ENCODE measurements at regions not wholly inside any gene's neighbourhood (a gene's known extent, or its start where the extent isn't known, plus 50 kb on each side); places are given as distances from the start of the nearest gene placed in this dataset.

DNA sequence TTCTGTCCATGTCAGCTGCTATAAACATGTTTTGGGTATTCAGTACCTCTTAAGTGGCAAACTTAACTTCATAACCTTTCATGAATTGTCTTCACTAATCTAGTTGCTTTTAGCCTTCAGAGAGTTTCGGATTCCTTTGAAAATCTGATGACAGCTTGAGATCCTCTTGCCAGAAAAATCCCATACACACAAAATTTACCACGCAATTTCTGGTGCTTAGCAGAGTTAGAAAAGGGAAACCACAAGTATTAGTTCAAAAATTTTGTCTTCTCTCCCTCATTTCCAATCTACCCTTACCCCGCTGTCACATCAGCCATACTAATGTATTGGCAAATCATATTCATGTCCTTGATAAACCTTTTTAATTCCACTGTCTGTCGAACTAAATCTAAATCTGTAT lies 72.7 kb upstream of the TMEM106B start:
- Histone ChIP-seq H3K4me3 (ENCODE audit: low read length in 2 of 2) (no peak overlapping the region), H3K9me3 (ENCODE audit: control insufficient read depth in 2 of 2, low read length in 2 of 2) (no peaks in the 10 kb centered on the region), H3K4me1 (ENCODE audit: control insufficient read depth, insufficient read depth, low read length) (no peaks in the 10 kb centered on the region), H3K27me3 (ENCODE audit: control insufficient read depth in 1 of 2, insufficient read depth in 2 of 2, low read length in 2 of 2) (no peaks in the 10 kb centered on the region), H3K9ac (ENCODE audit: low read length in 2 of 2) (no peak overlapping the region), H3K27ac (ENCODE audit: low read length) (no peak overlapping the region), H3K36me3 (ENCODE audit: control insufficient read depth in 2 of 2, insufficient read depth in 2 of 2, low read length in 2 of 2) (no peaks in the 10 kb centered on the region)

DNA sequence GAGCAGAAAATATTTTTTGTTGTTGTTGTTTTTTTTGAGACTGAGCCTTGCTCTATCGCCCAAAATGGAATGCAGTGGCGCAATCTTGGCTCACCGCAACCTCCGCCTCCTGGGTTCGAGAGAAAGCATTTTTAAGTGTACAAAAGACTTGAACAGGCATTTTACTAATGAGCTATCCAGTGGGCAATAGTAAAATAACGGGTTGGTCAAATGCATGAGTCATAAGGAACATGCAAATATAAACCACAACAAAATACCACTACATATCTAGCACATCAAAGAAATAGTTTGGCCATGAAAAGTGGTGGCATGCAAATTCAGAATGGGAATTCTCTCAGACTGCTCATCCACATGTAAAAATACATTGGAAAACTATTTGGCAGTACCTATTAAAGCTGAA lies 71.7 kb upstream of the TMEM106B start:
- Histone ChIP-seq H3K4me1 (ENCODE audit: control insufficient read depth, insufficient read depth, low read length) (no peaks in the 10 kb centered on the region), H3K27ac (ENCODE audit: low read length) (no peak overlapping the region), H3K4me3 (ENCODE audit: low read length in 2 of 2) (no peak overlapping the region), H3K9ac (ENCODE audit: low read length in 2 of 2) (no peak overlapping the region), H3K27me3 (ENCODE audit: control insufficient read depth in 1 of 2, insufficient read depth in 2 of 2, low read length in 2 of 2) (no peaks in the 10 kb centered on the region), H3K9me3 (ENCODE audit: control insufficient read depth in 2 of 2, low read length in 2 of 2) (no peaks in the 10 kb centered on the region), H3K36me3 (ENCODE audit: control insufficient read depth in 2 of 2, insufficient read depth in 2 of 2, low read length in 2 of 2) (no peaks in the 10 kb centered on the region)

DNA sequence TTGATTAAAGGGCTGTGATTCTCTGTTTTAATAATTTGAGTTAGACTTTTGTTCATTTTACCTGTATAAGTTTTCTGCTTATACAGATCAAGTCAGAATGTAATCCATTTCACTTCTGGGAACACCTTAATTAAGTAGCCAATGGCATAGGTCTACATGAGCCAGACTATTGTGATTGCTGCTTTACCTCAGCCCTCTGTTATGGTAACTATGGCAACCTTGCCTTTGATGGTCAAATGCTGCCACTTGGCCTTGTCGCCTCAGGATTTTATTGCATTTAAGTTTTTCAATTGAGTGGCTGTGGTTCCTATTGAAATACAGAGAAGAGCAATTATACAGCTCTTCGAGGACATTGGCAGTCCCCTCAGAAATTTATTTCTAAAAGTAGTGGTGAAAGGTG lies 64.3 kb upstream of the TMEM106B start:
- Histone ChIP-seq H3K27ac (ENCODE audit: low read length) (no peak overlapping the region), H3K9me3 (ENCODE audit: control insufficient read depth in 2 of 2, low read length in 2 of 2) (no peaks in the 10 kb centered on the region), H3K4me1 (ENCODE audit: control insufficient read depth, insufficient read depth, low read length) (no peaks in the 10 kb centered on the region), H3K27me3 (ENCODE audit: control insufficient read depth in 1 of 2, insufficient read depth in 2 of 2, low read length in 2 of 2) (no peaks in the 10 kb centered on the region), H3K4me3 (ENCODE audit: low read length in 2 of 2) (no peak overlapping the region), H3K9ac (ENCODE audit: low read length in 2 of 2) (no peak overlapping the region), H3K36me3 (ENCODE audit: control insufficient read depth in 2 of 2, insufficient read depth in 2 of 2, low read length in 2 of 2) (no peaks in the 10 kb centered on the region)

DNA sequence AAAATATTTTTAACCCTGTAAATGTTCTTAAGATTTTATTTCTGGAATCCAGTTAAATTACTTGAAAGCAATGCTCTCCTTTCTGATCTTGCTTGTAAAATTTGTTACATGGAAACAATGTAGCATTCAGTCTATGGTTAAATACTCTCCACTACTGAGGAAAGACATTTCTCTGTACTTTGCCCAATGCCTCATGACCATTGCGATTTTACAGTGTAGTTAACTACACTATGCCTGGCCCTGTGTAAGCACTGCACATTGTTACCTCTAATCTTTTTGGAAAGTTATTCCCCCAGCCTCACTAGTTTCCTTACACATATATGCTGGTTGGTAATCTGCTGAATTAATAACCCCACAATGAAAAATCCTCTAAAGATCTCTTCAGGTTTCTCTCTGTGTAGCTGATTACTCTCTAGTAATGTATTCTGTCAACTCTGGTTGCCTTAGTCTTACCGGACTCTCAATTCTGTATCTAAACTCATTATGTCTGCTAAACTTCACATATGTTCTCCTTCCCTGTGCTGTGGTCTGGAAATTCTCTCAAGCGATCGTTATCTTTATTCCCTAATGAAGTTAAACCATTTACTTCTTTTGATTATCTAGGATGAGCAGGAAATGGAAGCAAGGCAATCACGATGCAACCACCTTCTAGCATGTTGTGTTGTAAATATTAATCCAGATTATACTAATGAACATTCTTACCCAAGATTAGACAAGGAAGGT lies 58.7 kb upstream of the TMEM106B start:
- H3K4me1 ChIP-seq (ENCODE audit: control insufficient read depth, insufficient read depth, low read length): no peaks in the 10 kb centered on the region
- no peak overlapping the region for H3K4me3 ChIP-seq (ENCODE audit: low read length in 2 of 2)
- no peak overlapping the region for H3K9ac ChIP-seq (ENCODE audit: low read length in 2 of 2)
- H3K9me3 ChIP-seq (ENCODE audit: control insufficient read depth in 2 of 2, low read length in 2 of 2): no peaks in the 10 kb centered on the region
- no peaks in the 10 kb centered on the region for H3K27me3 ChIP-seq (ENCODE audit: control insufficient read depth in 1 of 2, insufficient read depth in 2 of 2, low read length in 2 of 2)
- no peaks in the 10 kb centered on the region for H3K36me3 ChIP-seq (ENCODE audit: control insufficient read depth in 2 of 2, insufficient read depth in 2 of 2, low read length in 2 of 2)
- H3K27ac ChIP-seq (ENCODE audit: low read length): no peak overlapping the region

DNA sequence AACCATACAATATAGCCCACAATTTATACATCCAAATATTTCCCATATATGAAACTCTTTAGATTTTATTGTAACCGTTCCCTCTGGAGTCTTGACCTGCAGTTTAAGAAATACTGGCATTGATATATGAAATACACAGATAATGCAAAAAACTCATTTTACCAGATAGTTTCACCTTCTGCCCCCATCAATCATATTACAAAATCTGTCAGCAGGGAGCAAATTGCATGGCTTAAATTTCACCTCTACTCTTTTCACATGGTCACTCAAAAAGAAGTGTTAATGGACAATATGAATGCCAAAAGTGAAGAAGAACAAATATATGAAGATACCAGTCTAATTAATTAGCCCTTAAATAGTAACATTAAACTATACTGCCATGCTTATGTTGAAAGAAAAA lies 57.0 kb upstream of the TMEM106B start:
- H3K9ac ChIP-seq (ENCODE audit: low read length in 2 of 2): no peak overlapping the region

DNA sequence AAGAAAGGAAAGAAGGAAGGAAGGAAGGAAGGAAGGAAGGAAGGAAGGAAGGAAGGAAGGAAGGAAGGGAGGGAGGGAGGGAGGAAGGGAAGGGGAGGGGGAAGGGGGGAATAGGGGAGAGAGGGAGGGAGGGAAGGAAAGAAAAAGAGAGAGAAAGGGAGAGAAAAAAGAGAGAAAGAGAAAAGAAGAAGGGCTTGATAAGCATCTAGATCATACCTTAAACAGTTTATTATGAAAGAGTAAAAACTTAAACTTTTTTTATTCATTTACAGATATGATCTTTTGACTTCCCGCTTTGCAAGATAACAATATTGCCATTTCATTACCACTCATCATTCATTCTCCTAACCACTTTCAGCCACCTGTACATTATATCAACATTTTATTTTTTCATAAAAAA lies 53.6 kb upstream of the TMEM106B start:
- Histone ChIP-seq H3K4me1 (ENCODE audit: control insufficient read depth, insufficient read depth, low read length) (no peaks in the 10 kb centered on the region), H3K27ac (ENCODE audit: low read length) (no peak overlapping the region), H3K27me3 (ENCODE audit: control insufficient read depth in 1 of 2, insufficient read depth in 2 of 2, low read length in 2 of 2) (no peaks in the 10 kb centered on the region), H3K4me3 (ENCODE audit: low read length in 2 of 2) (no peak overlapping the region), H3K9ac (ENCODE audit: low read length in 2 of 2) (no peak overlapping the region), H3K9me3 (ENCODE audit: control insufficient read depth in 2 of 2, low read length in 2 of 2) (no peaks in the 10 kb centered on the region), H3K36me3 (ENCODE audit: control insufficient read depth in 2 of 2, insufficient read depth in 2 of 2, low read length in 2 of 2) (no peaks in the 10 kb centered on the region)

More for the DNA sequence above, 57.0 kb upstream of the TMEM106B start:
- Histone ChIP-seq H3K27ac (ENCODE audit: low read length) (no peak overlapping the region), H3K4me3 (ENCODE audit: low read length in 2 of 2) (no peak overlapping the region), H3K36me3 (ENCODE audit: control insufficient read depth in 2 of 2, insufficient read depth in 2 of 2, low read length in 2 of 2) (no peaks in the 10 kb centered on the region), H3K27me3 (ENCODE audit: control insufficient read depth in 1 of 2, insufficient read depth in 2 of 2, low read length in 2 of 2) (no peaks in the 10 kb centered on the region), H3K9me3 (ENCODE audit: control insufficient read depth in 2 of 2, low read length in 2 of 2) (no peaks in the 10 kb centered on the region), H3K4me1 (ENCODE audit: control insufficient read depth, insufficient read depth, low read length) (no peaks in the 10 kb centered on the region)

DNA sequence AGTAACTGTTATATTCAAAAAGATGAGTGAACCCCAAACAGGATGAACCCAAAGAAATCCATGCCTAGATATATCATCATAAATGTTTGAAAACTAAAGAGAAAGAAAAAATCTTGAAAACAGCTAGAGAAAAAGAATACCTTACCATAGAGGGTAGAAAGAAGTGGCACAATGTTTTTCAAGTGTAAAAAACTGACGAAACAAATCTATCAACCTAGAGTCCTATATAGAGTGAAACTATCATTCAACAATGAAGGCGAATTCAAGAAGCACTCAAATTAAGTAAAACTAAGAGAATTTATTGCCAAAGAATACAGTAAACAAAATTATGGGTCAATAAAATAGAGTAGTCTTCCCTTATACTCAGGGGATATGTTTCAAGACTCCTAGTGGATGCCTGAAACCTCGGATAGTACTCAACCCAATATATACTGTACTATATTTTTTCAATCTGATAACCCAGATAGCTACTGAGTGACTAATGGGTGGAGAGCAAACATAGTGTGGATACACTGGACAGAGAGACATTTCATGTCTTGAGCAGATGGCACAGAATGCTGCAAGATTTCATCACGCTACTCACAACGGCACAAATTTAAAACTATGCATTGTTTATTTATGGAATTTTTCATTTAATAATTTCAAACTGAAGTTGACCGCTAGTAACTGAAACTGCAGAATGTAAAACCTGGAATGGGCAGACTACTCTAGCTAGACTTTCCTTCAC lies 52.6 kb upstream of the TMEM106B start:
- Histone ChIP-seq H3K27me3 (ENCODE audit: control insufficient read depth in 1 of 2, insufficient read depth in 2 of 2, low read length in 2 of 2) (no peaks in the 10 kb centered on the region), H3K27ac (ENCODE audit: low read length) (no peak overlapping the region), H3K4me1 (ENCODE audit: control insufficient read depth, insufficient read depth, low read length) (no peaks in the 10 kb centered on the region), H3K9ac (ENCODE audit: low read length in 2 of 2) (no peak overlapping the region), H3K9me3 (ENCODE audit: control insufficient read depth in 2 of 2, low read length in 2 of 2) (no peaks in the 10 kb centered on the region), H3K4me3 (ENCODE audit: low read length in 2 of 2) (no peak overlapping the region), H3K36me3 (ENCODE audit: control insufficient read depth in 2 of 2, insufficient read depth in 2 of 2, low read length in 2 of 2) (no peaks in the 10 kb centered on the region)

DNA sequence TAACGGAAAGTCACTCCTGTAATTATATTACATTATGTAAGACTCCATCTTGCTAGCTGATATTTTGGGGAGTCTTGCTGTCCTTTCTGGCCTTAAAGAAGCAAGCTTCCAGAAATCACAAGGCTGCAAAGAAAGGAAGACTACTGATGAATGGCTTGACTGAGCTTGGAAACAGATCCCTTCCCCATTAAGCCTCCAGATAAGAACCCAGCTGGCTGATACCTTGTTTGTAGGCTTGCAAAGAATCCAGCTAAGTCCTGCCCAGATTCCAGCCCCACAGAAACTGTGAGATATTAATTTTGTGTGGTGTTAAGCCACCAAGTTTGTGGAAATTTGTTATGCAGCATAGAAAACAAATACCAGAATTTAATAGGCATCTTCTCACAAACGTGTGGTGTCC lies 49.9 kb upstream of the TMEM106B start:
- H3K9me3 ChIP-seq (ENCODE audit: control insufficient read depth in 2 of 2, low read length in 2 of 2): no peaks in the 10 kb centered on the region
- H3K27ac ChIP-seq (ENCODE audit: low read length): no peak overlapping the region
- no peaks in the 10 kb centered on the region for H3K4me1 ChIP-seq (ENCODE audit: control insufficient read depth, insufficient read depth, low read length)
- H3K36me3 ChIP-seq (ENCODE audit: control insufficient read depth in 2 of 2, insufficient read depth in 2 of 2, low read length in 2 of 2): no peaks in the 10 kb centered on the region
- no peak overlapping the region for H3K9ac ChIP-seq (ENCODE audit: low read length in 2 of 2)
- H3K27me3 ChIP-seq (ENCODE audit: control insufficient read depth in 1 of 2, insufficient read depth in 2 of 2, low read length in 2 of 2): no peaks in the 10 kb centered on the region
- no peak overlapping the region for H3K4me3 ChIP-seq (ENCODE audit: low read length in 2 of 2)
